GM12872 (cell line): ENCODE measurements at regions not wholly inside any gene's neighbourhood (a gene's known extent, or its start where the extent isn't known, plus 50 kb on each side); places are given as distances from the start of the nearest gene placed in this dataset.

Source experiments
- CTCF ChIP-seq: IDR thresholded peaks from 3 replicates; pipeline ENCODE4 v1.5.1; 2011; ENCODE audit warnings: low read depth, mild to moderate bottlenecking, low read length, moderate library complexity; ENCODE audit not compliant: insufficient read depth

- no peak for TF ChIP-seq CTCF
Measured at GRCh38 chr1:111063595-111063994, 76.3 kb downstream of the DRAM2 start.

GRCh38 chr1:111062624-111063023, 77.3 kb downstream of the DRAM2 start:
- no peak for TF ChIP-seq CTCF

- TF ChIP-seq CTCF: no peak
Measured at GRCh38 chr1:111062081-111062480, 77.8 kb downstream of the DRAM2 start.

- TF ChIP-seq CTCF: no peak
Measured at GRCh38 chr1:111054656-111055055, 85.2 kb downstream of the DRAM2 start.

- no peak for TF ChIP-seq CTCF
Measured at GRCh38 chr1:111052246-111052645, 87.6 kb downstream of the DRAM2 start.

- TF ChIP-seq CTCF: no peak
Measured at GRCh38 chr1:111045033-111045722, 81.5 kb upstream of the LRIF1 start.

- peak; percentile 84 for TF ChIP-seq CTCF
Measured at GRCh38 chr1:111032295-111032897, 68.7 kb upstream of the LRIF1 start.
